GM06990 (cell line): ENCODE measurements at regions not wholly inside any gene's neighbourhood (a gene's known extent, or its start where the extent isn't known, plus 50 kb on each side); places are given as distances from the start of the nearest gene placed in this dataset.

Experiments used
- DNase-seq: peaks from one replicate; pipeline ENCODE4 v3.0.0-alpha.2; 2011; ENCODE audit not compliant: insufficient read length; ENCODE audit errors: extremely low read depth
- H3K27me3 ChIP-seq: replicated peaks from 2 replicates; pipeline ENCODE4 v1.6.0; 2011; ENCODE audit warnings: low read length; ENCODE audit not compliant: control insufficient read depth, insufficient read depth
- H3K36me3 ChIP-seq: 2 replicates; pipeline ENCODE4 v1.5.1; 2011; ENCODE audit warnings: low read length; ENCODE audit not compliant: control insufficient read depth, insufficient read depth
- H3K4me3 ChIP-seq: replicated peaks from 2 replicates; pipeline ENCODE4 v1.5.1; 2011; ENCODE audit warnings: low read depth, mild to moderate bottlenecking, control low read depth, low read length
- CTCF ChIP-seq: IDR thresholded peaks from 2 replicates; pipeline ENCODE4 v1.5.1; 2011; ENCODE audit warnings: low read length, control low read depth, mild to moderate bottlenecking, inconsistent platforms; ENCODE audit not compliant: insufficient read depth, poor library complexity, severe bottlenecking

DNA sequence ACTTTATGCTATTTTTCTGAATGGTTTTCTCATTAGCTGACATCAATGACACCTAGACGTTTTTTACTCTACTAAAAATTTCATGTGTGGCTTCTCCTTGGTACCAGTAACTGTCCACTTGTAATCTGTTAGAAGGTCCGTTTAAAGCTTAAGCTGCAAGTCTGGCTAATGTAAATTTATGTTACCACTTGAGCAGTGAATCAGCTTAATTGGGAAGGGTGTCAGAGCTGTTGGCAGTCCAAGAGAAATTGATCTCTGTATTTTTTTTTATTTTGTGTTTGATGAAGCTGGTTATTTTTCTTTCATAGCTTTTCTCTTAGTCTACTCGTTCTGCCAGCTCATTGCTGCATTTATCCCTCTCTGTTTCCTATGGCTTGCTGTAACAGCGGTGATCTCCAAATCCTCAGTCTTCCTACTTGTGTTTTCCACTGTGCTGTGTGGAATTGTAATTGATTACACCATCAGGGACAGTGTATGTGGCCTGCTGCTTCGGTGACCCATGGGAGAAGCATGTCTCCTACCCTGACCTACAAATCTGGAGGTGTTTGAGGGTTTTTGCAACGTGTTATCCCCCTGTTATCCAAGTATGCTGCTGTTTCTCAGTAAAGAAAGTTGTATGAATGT, 724.2 kb upstream of the REG3G start:
- no peak for DNase-seq
- no peaks in the 10 kb centered on the region for H3K36me3 ChIP-seq
- no peak for TF ChIP-seq CTCF
- no peak overlapping the region for H3K4me3 ChIP-seq
- H3K27me3 ChIP-seq: no peaks in the 10 kb centered on the region

GRCh38 chr2:78304678-78305077, 720.8 kb upstream of the REG3G start:
- Histone ChIP-seq H3K27me3 (no peaks in the 10 kb centered on the region), H3K36me3 (no peaks in the 10 kb centered on the region), H3K4me3 (no peak overlapping the region)
- TF ChIP-seq CTCF: no peak
- no peak for DNase-seq

DNA sequence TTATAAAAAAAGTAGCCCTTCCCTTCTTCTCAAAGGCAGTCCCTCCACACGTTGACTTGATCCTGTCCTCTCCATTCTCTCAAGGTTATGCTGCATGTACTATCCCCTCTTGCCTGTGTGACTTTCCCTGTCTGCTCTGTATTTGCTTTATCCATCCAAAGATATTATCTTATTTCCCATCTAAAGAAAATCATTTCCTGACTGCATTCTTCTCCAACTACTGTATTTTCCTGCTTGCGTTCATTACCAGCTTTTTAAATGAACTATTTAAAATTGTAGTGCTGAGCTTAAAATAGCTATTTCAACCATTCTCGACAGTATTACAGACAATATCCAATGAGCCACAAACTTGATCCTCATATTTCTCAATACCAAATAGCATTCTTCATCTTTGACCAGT, 716.0 kb upstream of the REG3G start:
- H3K36me3 ChIP-seq: no peaks in the 10 kb centered on the region
- DNase-seq: no peak
- no peaks in the 10 kb centered on the region for H3K27me3 ChIP-seq
- no peak overlapping the region for H3K4me3 ChIP-seq
- no peak for TF ChIP-seq CTCF

GRCh38 chr2:78315368-78315767, 710.1 kb upstream of the REG3G start:
- Histone ChIP-seq H3K27me3 (no peaks in the 10 kb centered on the region), H3K4me3 (no peak overlapping the region), H3K36me3 (no peaks in the 10 kb centered on the region)
- no peak for DNase-seq
- no peak for TF ChIP-seq CTCF

DNA sequence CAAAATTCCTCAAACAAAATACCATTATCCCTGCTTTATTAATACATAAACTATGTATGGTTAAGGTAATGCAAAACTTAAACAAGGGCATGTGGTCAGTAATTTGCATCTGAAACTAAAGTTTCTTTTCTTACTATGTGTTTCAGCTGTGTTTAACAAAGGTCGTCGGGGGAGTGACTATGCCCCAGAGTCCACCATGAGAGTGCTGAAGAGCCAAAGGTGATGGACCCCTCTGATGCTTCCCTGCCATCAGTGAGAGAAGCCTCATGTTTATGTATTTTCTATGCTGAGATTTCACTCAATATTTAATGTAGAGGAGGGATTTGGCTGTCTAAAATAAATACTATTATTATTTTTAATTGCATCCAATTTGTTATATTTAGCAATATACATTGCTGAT, 707.2 kb upstream of the REG3G start:
- Histone ChIP-seq H3K27me3 (no peaks in the 10 kb centered on the region), H3K36me3 (no peaks in the 10 kb centered on the region), H3K4me3 (no peak overlapping the region)
- no peak for TF ChIP-seq CTCF
- no peak for DNase-seq

- H3K27me3 ChIP-seq: no peaks in the 10 kb centered on the region
- no peak for TF ChIP-seq CTCF
- no peak overlapping the region for H3K4me3 ChIP-seq
- no peaks in the 10 kb centered on the region for H3K36me3 ChIP-seq
- no peak for DNase-seq
Observed at GRCh38 chr2:78330193-78330592, 695.3 kb upstream of the REG3G start.
